Loucy (cell line): ENCODE measurements at regions not wholly inside any gene's neighbourhood (a gene's known extent, or its start where the extent isn't known, plus 50 kb on each side); places are given as distances from the start of the nearest gene placed in this dataset.
"Not testable (repeated sequence)": the region's sequence is repeated elsewhere in the genome, so short reads cannot be mapped to it uniquely, and the experiment has no call there.

Source experiments
- EZH2phosphoT487 ChIP-seq: fragments of 200-600 bp; IDR thresholded peaks from 2 replicates; pipeline ENCODE4 v1.6.1; 2018; ENCODE audit warnings: antibody characterized with exemption, mild to moderate bottlenecking, moderate library complexity, borderline replicate concordance
- TF ChIP-seq, protein P1 (sequence below): fragments of 200-600 bp; sonication (generic); conservative IDR thresholded peaks from 2 replicates; pipeline ENCODE4 v1.5.1; 2014; ENCODE audit warnings: mild to moderate bottlenecking, antibody characterized with exemption, low read length

DNA sequence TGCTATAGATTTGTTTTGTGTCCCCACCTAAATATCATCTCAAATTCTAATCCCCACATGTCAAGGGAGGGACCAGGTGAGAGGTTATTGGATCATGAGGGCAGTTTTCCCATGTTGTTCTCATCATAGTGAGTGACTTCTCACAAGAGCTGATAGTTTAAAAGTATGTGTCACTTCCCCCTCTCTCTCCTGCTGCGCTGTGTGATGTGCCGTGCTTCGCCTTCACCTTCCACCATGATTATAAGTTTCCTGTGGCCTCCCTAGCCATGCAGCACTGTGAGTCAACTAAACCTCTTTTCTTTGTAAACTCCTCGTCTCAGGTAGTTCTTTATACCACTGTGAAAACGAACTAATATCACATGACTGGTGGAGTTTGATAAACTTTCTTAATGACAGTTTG is 814.8 kb downstream of the TMEM121 start:
- TF ChIP-seq, protein P1, sequence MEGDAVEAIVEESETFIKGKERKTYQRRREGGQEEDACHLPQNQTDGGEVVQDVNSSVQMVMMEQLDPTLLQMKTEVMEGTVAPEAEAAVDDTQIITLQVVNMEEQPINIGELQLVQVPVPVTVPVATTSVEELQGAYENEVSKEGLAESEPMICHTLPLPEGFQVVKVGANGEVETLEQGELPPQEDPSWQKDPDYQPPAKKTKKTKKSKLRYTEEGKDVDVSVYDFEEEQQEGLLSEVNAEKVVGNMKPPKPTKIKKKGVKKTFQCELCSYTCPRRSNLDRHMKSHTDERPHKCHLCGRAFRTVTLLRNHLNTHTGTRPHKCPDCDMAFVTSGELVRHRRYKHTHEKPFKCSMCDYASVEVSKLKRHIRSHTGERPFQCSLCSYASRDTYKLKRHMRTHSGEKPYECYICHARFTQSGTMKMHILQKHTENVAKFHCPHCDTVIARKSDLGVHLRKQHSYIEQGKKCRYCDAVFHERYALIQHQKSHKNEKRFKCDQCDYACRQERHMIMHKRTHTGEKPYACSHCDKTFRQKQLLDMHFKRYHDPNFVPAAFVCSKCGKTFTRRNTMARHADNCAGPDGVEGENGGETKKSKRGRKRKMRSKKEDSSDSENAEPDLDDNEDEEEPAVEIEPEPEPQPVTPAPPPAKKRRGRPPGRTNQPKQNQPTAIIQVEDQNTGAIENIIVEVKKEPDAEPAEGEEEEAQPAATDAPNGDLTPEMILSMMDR = not testable (repeated sequence)
- TF ChIP-seq EZH2phosphoT487 = not testable (repeated sequence)
